Muscle layer of duodenum (tissue), 2 donors: ENCODE measurements at regions not wholly inside any gene's neighbourhood (a gene's known extent, or its start where the extent isn't known, plus 50 kb on each side); places are given as distances from the start of the nearest gene placed in this dataset.
"Not testable (repeated sequence)": the region's sequence is repeated elsewhere in the genome, so short reads cannot be mapped to it uniquely, and the experiment has no call there.

Experiments used
- H3K27ac ChIP-seq: one replicate; pipeline ENCODE4 v1.7.0; 2013; ENCODE audit warnings: mild to moderate bottlenecking, low read length
- H3K27me3 ChIP-seq: one replicate; pipeline ENCODE4 v1.7.0; 2013; ENCODE audit warnings: low read depth, mild to moderate bottlenecking, control low read depth, low read length
- H3K36me3 ChIP-seq, 2 donors: one replicate each; pipeline ENCODE4 v1.7.0; 2013; ENCODE audit warnings: low read length in 2 of 2, control low read depth in 1 of 2, mild to moderate bottlenecking in 1 of 2; ENCODE audit not compliant: insufficient read depth in 2 of 2, control insufficient read depth in 1 of 2
- H3K4me1 ChIP-seq, 2 donors: one replicate each; pipeline ENCODE4 v1.7.0; 2013; ENCODE audit warnings: low read length in 2 of 2, mild to moderate bottlenecking in 2 of 2, control low read depth in 1 of 2, moderate library complexity in 1 of 2; ENCODE audit not compliant: insufficient read depth in 2 of 2, control insufficient read depth in 1 of 2
- H3K4me3 ChIP-seq, 2 donors: one replicate each; pipeline ENCODE4 v1.7.0; 2013; ENCODE audit warnings: low read length in 2 of 2, low read depth in 1 of 2, mild to moderate bottlenecking in 1 of 2
- H3K9me3 ChIP-seq, 2 donors: one replicate each; pipeline ENCODE4 v1.7.0; 2013; ENCODE audit warnings: low read length in 2 of 2, control low read depth in 1 of 2, mild to moderate bottlenecking in 1 of 2; ENCODE audit not compliant: control insufficient read depth in 1 of 2
- donor health status: healthy.

DNA sequence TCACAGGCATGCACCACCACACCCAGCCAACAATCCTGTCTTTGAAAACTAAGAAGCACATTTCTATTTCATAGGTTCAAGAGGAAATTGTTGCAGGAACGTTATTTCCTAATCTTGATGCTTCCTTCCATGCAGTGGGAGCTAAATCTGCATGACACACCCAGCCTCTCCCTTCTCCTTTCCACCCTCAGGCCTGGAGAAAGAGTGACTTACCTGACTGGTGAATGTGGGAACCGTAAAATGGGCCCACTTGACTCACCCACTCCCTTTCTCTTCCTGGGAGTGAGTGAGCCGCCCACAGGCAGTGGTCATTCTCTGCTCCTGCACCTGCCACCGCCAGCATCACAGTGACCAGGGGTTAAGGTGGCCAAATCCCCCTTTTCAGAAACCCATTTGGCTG lies 78.2 kb downstream of the C9orf50 start:
- no peaks in the 10 kb centered on the region for H3K9me3 ChIP-seq
- H3K36me3 ChIP-seq: no peaks in the 10 kb centered on the region
- no peaks in the 10 kb centered on the region for H3K27me3 ChIP-seq
- H3K27ac ChIP-seq: no peak overlapping the region
- no peaks in the 10 kb centered on the region for H3K4me1 ChIP-seq
- H3K4me3 ChIP-seq: no peak overlapping the region

DNA sequence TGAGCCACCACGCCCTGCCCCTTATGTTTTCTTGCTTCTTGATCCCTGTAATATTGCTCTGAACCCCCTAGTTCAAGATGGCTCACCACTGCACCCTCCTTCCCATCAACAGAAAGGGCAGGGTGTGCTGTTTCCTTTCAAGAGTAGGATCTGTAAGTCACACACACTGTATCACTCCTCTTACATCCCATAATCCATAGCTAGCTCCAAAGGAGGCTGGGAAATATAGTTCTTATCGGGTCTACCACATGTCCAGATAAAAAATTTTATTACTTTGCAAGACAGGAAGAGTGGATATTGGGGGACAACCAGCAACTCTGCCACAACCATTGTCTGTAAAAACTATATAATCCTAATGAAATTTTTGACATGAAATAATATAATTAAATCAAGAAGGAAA lies 79.6 kb downstream of the C9orf50 start:
- Histone ChIP-seq H3K9me3 (no peaks in the 10 kb centered on the region), H3K4me1 (no peaks in the 10 kb centered on the region), H3K4me3 (no peak overlapping the region), H3K27ac (no peak overlapping the region), H3K27me3 (no peaks in the 10 kb centered on the region), H3K36me3 (no peaks in the 10 kb centered on the region)

DNA sequence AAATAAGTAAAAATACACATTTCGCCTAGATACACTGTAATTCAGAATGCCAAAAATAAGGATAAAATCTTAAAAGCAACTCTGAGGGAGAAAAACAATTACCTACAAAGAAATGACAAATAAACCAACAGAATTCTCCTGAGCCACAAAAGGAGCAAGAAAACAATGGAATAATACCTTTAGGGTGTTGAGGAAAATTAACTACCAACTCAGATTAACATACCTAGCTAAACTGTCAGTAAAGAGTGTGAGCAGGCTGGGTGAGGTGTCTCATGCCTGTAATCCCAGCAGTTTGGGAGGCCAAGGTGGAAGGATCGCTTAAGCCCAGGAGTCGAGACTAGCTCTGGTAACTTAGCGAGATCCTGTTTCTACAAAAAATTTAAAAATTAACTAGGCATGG lies 81.5 kb downstream of the C9orf50 start:
- no peaks in the 10 kb centered on the region for H3K4me1 ChIP-seq

DNA sequence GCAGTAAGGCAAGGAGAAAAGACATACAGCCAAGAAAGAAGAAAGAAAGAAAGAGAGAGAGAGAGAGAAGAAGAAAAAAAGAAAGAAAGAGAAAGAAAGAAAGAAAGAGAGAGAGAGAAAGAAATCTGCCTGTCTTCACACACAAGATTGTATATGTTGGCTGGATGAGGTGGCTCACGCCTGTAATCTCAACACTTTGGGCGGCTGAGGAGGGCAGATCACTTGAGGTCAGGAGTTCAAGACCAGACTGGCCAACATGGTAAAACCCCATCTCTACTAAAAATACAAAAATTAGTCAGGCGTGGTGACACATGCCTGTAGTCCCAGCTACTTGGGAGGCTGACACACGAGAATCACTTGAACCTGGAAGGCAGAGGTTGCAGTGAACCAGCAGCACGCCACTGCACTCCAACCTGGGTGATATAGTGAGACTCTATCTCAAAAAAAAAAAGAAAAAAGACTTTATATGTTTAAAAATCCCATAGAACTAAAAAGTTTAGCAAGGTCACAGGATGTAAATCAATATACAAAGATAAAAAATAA lies 89.0 kb downstream of the C9orf50 start:
- H3K27me3 ChIP-seq, H3K4me1 ChIP-seq, H3K4me3 ChIP-seq, H3K36me3 ChIP-seq, H3K9me3 ChIP-seq, H3K27ac ChIP-seq: not testable (repeated sequence)

More for the DNA sequence above, 81.5 kb downstream of the C9orf50 start:
- Histone ChIP-seq H3K27me3 (no peaks in the 10 kb centered on the region), H3K9me3 (no peaks in the 10 kb centered on the region), H3K27ac (no peak overlapping the region), H3K4me3 (no peak overlapping the region), H3K36me3 (no peaks in the 10 kb centered on the region)

DNA sequence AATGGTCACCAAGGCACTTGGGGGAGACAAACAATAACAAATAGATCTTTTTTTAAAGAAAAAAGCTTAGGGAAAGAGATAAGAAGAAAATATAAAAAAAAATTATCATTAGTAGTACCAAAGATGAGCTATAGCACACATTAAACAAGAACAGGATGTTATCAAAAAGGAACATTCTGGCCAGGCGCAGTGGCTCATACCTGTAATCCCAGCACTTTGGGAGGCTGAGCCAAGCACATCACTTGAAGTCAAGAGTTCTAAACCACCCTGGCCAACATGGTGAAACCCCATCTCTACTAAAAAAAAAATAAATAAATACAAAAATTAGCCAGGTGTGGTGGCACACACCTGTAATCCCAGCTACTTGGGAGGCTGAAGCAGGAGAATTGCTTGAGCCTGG lies 92.9 kb downstream of the C9orf50 start:
- H3K27ac ChIP-seq, H3K4me1 ChIP-seq, H3K36me3 ChIP-seq, H3K4me3 ChIP-seq, H3K27me3 ChIP-seq, H3K9me3 ChIP-seq: not testable (repeated sequence)

DNA sequence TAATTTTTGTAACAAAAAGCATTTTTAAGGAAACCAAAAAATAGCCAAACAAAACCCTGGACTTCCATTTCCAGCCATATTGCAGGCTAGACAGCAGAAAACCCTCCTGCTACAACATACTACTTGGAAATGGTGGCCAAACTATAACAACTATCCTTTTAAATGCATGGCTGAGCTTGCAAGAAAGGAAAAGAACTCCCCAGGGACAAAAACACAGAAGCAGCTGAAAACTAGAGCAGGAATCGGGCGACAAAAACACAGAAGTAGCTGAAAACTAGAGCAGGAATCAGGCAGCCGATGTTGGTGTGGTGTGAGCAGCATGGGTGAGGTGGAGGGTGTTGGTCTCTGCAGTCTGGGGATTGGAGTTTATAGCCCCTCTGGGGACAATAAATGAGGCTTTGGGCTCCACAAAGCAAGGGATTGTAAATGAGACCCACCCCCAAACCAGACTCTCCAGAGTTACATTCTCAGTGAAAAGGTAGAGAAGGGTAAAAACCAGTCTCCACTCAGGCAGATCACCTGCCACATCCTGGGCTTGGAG lies 95.2 kb downstream of the C9orf50 start:
- no peaks in the 10 kb centered on the region for H3K9me3 ChIP-seq

DNA sequence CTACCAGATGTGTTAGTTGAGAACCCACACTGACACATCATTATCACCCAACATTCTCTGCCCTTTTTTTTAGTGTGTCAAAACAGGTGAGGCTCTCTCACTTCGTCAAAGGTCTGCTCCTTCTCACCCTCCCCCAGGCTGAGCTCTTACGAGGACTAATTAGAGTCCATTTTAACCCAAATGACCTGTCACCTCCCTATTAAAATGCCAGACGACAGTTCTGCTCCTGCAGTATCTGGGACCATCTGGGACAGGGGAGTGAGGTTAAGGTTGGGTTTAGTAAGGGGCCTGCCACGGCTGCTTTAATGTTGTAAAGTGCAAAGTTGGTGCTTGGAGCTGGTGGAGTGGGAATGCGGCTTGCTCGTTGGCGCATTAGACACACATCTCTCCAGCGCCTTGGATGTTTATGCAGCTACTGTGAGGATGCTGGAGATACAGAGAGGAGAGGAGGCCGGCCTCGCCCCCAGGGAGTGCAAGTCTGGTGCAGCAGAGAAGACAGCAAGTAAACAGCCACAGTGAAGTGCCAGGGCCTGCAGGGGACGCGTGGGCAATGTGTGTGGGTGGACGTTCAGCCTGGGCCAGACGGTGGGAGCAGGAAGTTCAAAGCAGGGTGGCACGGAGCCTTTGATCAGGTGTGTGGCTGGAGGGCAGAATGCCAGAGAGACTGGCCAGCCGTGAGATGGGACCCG lies 96.2 kb downstream of the C9orf50 start:
- Histone ChIP-seq H3K4me1 (no peaks in the 10 kb centered on the region), H3K27ac (no peak overlapping the region), H3K4me3 (no peak overlapping the region), H3K9me3 (no peaks in the 10 kb centered on the region), H3K27me3 (no peaks in the 10 kb centered on the region), H3K36me3 (no peaks in the 10 kb centered on the region)

More for the DNA sequence above, 95.2 kb downstream of the C9orf50 start:
- Histone ChIP-seq H3K36me3 (no peaks in the 10 kb centered on the region), H3K4me1 (no peaks in the 10 kb centered on the region), H3K4me3 (no peak overlapping the region), H3K27me3 (no peaks in the 10 kb centered on the region), H3K27ac (no peak overlapping the region)

DNA sequence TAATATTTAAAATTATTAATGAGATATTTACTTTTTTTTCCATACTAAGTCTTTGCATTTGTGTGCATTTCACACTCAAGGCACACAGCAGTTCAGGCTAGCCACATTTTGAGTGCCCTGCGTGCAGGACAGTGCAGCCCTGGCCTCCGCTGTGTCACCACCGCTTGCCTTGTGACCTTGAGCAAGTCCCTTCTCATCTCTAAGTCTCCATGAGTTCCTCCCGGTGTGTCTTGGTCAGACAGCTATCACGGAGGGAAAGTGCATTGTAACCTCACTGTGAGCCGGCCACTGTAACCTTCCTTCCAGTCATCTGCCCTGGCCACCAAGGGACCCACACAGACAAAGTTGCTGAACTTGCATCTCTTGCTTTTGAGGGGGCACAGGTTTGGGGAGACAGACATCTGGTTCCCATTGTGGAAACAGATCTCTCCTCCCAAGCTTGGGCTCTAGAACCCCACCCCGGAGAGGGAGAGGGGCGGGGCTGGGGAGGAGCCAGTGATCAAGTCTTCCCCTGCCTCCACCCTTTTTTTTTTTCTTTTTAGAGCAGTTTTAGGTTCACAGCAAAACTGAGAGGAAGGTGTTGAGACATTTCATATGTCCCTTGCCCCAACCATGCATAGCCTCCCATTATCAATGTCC lies 96.8 kb downstream of the C9orf50 start:
- H3K9me3 ChIP-seq: no peaks in the 10 kb centered on the region
- no peaks in the 10 kb centered on the region for H3K36me3 ChIP-seq
- H3K27me3 ChIP-seq: no peaks in the 10 kb centered on the region
- no peak overlapping the region for H3K27ac ChIP-seq
- H3K4me3 ChIP-seq: no peak overlapping the region
- no peaks in the 10 kb centered on the region for H3K4me1 ChIP-seq

DNA sequence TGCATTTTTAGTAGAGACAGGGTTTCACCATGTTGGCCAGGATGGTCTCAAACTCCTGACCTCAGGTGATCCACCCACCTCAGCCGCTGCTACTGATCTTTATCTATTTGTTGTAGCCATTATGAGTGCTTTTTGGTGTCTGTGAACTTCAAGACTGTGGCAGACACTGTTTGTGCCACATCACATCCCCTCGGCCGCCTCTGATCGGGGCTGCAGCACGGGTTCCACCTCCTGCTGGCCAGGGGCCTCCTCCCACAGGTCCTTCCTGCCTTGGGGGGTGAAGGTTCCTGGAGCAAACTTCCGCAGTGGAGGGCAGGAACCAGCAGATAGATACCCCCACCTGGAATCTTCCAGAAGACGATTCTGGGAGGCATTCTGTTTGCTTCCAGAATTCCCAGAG lies 98.5 kb downstream of the C9orf50 start:
- Histone ChIP-seq H3K36me3 (no peaks in the 10 kb centered on the region), H3K4me1 (no peaks in the 10 kb centered on the region), H3K27me3 (no peaks in the 10 kb centered on the region), H3K27ac (no peak overlapping the region), H3K9me3 (no peaks in the 10 kb centered on the region), H3K4me3 (no peak overlapping the region)

DNA sequence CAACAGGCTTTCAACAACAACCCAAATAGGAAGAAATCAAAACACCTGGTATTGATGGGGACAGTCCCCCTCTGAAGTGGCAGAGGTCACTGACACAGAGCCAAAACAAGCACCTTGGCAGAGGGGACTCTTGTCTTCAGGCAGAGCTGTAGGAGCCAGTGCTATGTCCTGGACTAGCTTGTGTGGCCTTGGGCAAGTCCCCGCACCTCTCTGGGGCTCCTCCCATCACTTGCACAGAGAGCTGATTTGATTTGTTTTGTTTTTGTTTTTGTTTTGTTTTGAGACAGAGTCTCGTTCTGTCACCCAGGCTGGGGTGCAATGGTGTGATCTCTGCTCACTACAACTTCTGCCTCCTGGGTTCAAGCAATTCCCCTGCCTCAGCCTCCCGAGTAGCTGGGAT lies 100.8 kb downstream of the C9orf50 start:
- H3K27ac ChIP-seq: no peak overlapping the region
- no peaks in the 10 kb centered on the region for H3K9me3 ChIP-seq
- H3K27me3 ChIP-seq: no peaks in the 10 kb centered on the region
- no peak overlapping the region for H3K4me3 ChIP-seq
- H3K4me1 ChIP-seq: no peaks in the 10 kb centered on the region
- no peaks in the 10 kb centered on the region for H3K36me3 ChIP-seq

DNA sequence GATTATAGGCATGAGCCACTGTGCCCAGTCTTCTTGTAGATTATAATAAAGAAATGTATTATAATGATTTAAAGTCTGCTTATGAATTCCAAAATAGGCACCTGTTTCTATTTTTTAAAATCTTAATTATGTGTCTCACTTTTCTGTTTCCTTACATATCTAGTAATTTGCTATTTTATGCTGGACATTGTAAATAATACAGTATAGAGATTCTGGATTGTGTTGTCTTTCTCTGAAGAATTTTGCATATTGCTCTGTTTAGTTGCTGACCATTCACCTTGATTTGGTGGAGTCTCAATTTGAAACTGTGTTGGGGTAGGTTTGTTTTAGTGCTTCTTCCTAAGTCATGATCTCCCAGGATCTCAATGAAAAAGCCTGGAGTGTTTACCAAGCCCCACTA lies 102.8 kb downstream of the C9orf50 start:
- H3K36me3 ChIP-seq: no peaks in the 10 kb centered on the region
- no peaks in the 10 kb centered on the region for H3K27me3 ChIP-seq
- no peak overlapping the region for H3K27ac ChIP-seq
- no peaks in the 10 kb centered on the region for H3K4me1 ChIP-seq
- peaks cover 5 to 11% of the 10 kb centered on the region in 2 donors for H3K9me3 ChIP-seq
- no peak overlapping the region for H3K4me3 ChIP-seq
